Chondrocyte (in vitro differentiated cells): ENCODE measurements at regions not wholly inside any gene's neighbourhood (a gene's known extent, or its start where the extent isn't known, plus 50 kb on each side); places are given as distances from the start of the nearest gene placed in this dataset.

Experiments
- DNase-seq: peaks from one replicate; pipeline ENCODE4 v3.0.0; 2021; ENCODE audit warnings: mixed read lengths, low spot score
- H3K27ac Mint-ChIP-seq: one replicate; pipeline ENCODE4 v1.8.0; 2021; ENCODE audit warnings: mild to moderate bottlenecking, moderate library complexity, mixed read lengths; ENCODE audit not compliant: unreplicated experiment
- H3K27me3 Mint-ChIP-seq: 2 replicates; pipeline ENCODE4 v1.8.0; 2021; ENCODE audit warnings: low read depth, mixed read lengths
- H3K36me3 Mint-ChIP-seq: 2 replicates; pipeline ENCODE4 v1.8.0; 2021; ENCODE audit warnings: low read depth, mixed read lengths
- H3K4me1 Mint-ChIP-seq: 2 replicates; pipeline ENCODE4 v1.8.0; 2021; ENCODE audit warnings: low read depth, mild to moderate bottlenecking, mixed read lengths
- H3K4me3 Mint-ChIP-seq: one replicate; pipeline ENCODE4 v1.8.0; 2021; ENCODE audit warnings: mild to moderate bottlenecking, moderate library complexity, mixed read lengths; ENCODE audit not compliant: unreplicated experiment
- H3K9me3 Mint-ChIP-seq: 2 replicates; pipeline ENCODE4 v1.8.0; 2021; ENCODE audit warnings: low read depth, mixed read lengths
- TF ChIP-seq, protein P1 (sequence below): fragments of 200-600 bp; sonication (generic); IDR thresholded peaks from 2 replicates; pipeline ENCODE4 v1.5.0; 2021; ENCODE audit warnings: antibody characterized with exemption, mild to moderate bottlenecking, moderate library complexity

DNA sequence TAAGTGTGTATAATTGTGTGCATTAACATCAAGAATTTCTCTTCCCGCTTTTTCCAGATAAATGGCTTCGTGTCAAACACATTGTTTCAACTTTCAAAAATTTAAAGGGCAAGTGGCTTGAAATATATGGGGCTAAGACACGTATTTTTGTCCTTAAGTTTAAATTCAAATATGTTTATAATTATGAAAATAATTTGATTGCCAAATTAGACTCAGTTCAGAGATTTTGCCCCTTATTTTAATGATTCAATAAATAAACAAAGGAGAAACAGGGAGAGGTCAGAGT is 1159.2 kb upstream of the MIR17HG start:
- H3K27me3 Mint-ChIP-seq: no peaks in the 10 kb centered on the region
- DNase-seq: no peak
- H3K9me3 Mint-ChIP-seq: peaks cover 3% of the 10 kb centered on the region
- no peak overlapping the region for H3K4me3 Mint-ChIP-seq
- H3K4me1 Mint-ChIP-seq: no peaks in the 10 kb centered on the region
- TF ChIP-seq, protein P1, sequence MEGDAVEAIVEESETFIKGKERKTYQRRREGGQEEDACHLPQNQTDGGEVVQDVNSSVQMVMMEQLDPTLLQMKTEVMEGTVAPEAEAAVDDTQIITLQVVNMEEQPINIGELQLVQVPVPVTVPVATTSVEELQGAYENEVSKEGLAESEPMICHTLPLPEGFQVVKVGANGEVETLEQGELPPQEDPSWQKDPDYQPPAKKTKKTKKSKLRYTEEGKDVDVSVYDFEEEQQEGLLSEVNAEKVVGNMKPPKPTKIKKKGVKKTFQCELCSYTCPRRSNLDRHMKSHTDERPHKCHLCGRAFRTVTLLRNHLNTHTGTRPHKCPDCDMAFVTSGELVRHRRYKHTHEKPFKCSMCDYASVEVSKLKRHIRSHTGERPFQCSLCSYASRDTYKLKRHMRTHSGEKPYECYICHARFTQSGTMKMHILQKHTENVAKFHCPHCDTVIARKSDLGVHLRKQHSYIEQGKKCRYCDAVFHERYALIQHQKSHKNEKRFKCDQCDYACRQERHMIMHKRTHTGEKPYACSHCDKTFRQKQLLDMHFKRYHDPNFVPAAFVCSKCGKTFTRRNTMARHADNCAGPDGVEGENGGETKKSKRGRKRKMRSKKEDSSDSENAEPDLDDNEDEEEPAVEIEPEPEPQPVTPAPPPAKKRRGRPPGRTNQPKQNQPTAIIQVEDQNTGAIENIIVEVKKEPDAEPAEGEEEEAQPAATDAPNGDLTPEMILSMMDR: no peak
- H3K36me3 Mint-ChIP-seq: no peaks in the 10 kb centered on the region
- no peak overlapping the region for H3K27ac Mint-ChIP-seq

DNA sequence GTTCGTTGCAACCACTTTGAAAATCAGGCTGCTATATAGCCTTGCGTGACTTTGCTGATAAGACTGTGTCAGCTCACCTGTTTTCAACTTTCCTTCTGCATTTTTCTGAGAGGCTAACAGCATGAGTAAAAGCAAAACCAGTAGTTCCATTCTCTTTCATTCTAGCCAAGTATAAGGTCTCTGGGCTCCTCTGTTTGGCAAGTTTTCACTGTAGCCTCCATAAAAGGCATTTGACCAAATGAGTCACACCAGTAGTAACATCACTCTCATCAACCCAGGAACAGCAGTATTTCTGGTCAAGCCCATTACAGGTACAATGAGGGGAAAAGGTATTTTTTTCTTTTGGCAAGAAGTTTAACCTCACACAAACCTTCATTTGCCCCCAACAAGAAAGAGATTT is 1149.8 kb upstream of the MIR17HG start:
- Mint-ChIP-seq H3K27me3 (no peaks in the 10 kb centered on the region), H3K4me3 (no peak overlapping the region), H3K4me1 (no peaks in the 10 kb centered on the region), H3K9me3 (peaks cover 10% of the 10 kb centered on the region), H3K27ac (no peak overlapping the region), H3K36me3 (peaks cover 3% of the 10 kb centered on the region)
- DNase-seq: no peak
- TF ChIP-seq, protein P1: no peak

- H3K27ac Mint-ChIP-seq: no peak overlapping the region
- no peaks in the 10 kb centered on the region for H3K36me3 Mint-ChIP-seq
- TF ChIP-seq, protein P1: no peak
- no peaks in the 10 kb centered on the region for H3K27me3 Mint-ChIP-seq
- H3K4me1 Mint-ChIP-seq: peaks cover 3% of the 10 kb centered on the region
- no peak for DNase-seq
- H3K9me3 Mint-ChIP-seq: no peaks in the 10 kb centered on the region
- H3K4me3 Mint-ChIP-seq: no peak overlapping the region
Measured at GRCh38 chr13:90201202-90201601, 1146.3 kb upstream of the MIR17HG start.

- TF ChIP-seq, protein P1: no peak
- H3K4me1 Mint-ChIP-seq: peaks cover 3% of the 10 kb centered on the region
- H3K36me3 Mint-ChIP-seq: no peaks in the 10 kb centered on the region
- H3K27me3 Mint-ChIP-seq: no peaks in the 10 kb centered on the region
- H3K9me3 Mint-ChIP-seq: no peaks in the 10 kb centered on the region
- no peak overlapping the region for H3K27ac Mint-ChIP-seq
- H3K4me3 Mint-ChIP-seq: no peak overlapping the region
- DNase-seq: no peak
Measured at GRCh38 chr13:90201676-90202460, 1145.6 kb upstream of the MIR17HG start.

DNA sequence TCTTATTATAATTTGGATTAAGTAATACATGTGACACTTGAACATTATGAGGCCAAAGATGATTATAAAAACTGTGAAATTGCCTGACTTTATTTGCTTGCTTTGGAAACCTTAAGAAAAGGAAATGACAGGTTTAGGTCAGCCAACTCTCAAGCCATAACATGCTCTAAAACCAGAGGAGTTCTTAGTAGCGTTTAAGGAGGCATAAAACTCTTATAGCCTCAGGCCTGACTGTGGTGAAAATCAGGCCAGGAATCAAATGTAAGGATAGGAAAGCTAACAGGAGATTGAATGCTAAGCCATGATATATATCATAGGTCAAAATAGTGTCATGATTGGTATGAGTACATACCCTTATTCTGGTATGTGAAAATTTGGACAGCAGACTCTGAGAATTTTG is 1142.4 kb upstream of the MIR17HG start:
- Mint-ChIP-seq H3K27ac (no peak overlapping the region), H3K27me3 (no peaks in the 10 kb centered on the region)
- no peak for DNase-seq

More for the DNA sequence above, 1142.4 kb upstream of the MIR17HG start:
- peaks cover 2% of the 10 kb centered on the region for H3K9me3 Mint-ChIP-seq
- H3K4me1 Mint-ChIP-seq: peaks cover 3% of the 10 kb centered on the region
- TF ChIP-seq, protein P1: no peak
- peaks cover 2% of the 10 kb centered on the region for H3K36me3 Mint-ChIP-seq
- H3K4me3 Mint-ChIP-seq: no peak overlapping the region
